ENCODE measurements at regions not wholly inside any gene's neighbourhood (a gene's known extent, or its start where the extent isn't known, plus 50 kb on each side); places are given as distances from the start of the nearest gene placed in this dataset.
"Not testable (repeated sequence)": the region's sequence is repeated elsewhere in the genome, so short reads cannot be mapped to it uniquely, and the experiment has no call there.

GRCh38 chr1:102498929-102499328, 502.2 kb upstream of the OLFM3 start:
- DNase-seq, result no peak

- not testable (repeated sequence) for DNase-seq
These were observed 501.1 kb upstream of the OLFM3 start for GRCh38 chr1:102497810-102498209.

GRCh38 chr1:102472520-102472919, 475.8 kb upstream of the OLFM3 start:
- DNase-seq, result no peak

- DNase-seq, result no peak
These were observed 474.0 kb upstream of the OLFM3 start for GRCh38 chr1:102470767-102471166.

GRCh38 chr1:102466487-102466886, 469.8 kb upstream of the OLFM3 start:
- no peak for DNase-seq

GRCh38 chr1:102463328-102463727, 466.6 kb upstream of the OLFM3 start:
- no peak for DNase-seq

GRCh38 chr1:102442317-102442716, 445.6 kb upstream of the OLFM3 start:
- DNase-seq, result not testable (repeated sequence)

- DNase-seq, result no peak
These were observed 438.8 kb upstream of the OLFM3 start for GRCh38 chr1:102435483-102435882.

GRCh38 chr1:102434421-102434820, 437.7 kb upstream of the OLFM3 start:
- peak; percentile 44 for DNase-seq

- DNase-seq, result no peak
These were observed 434.5 kb upstream of the OLFM3 start for GRCh38 chr1:102431253-102431652.

- no peak for DNase-seq
These were observed 423.3 kb upstream of the OLFM3 start for GRCh38 chr1:102420034-102420433.

Data from activated CD4-positive, alpha-beta T cell treated with anti-CD3 and anti-CD28 coated beads, Interleukin-2, amount 50 U/mL, for 16 hours (primary cell).